GM12874 (cell line): ENCODE measurements at regions not wholly inside any gene's neighbourhood (a gene's known extent, or its start where the extent isn't known, plus 50 kb on each side); places are given as distances from the start of the nearest gene placed in this dataset.

Experiments used
- CTCF ChIP-seq: IDR thresholded peaks from 2 replicates; pipeline ENCODE4 v1.5.1; 2011; ENCODE audit warnings: low read depth, mild to moderate bottlenecking, control low read depth, low read length, moderate library complexity; ENCODE audit not compliant: insufficient read depth

GRCh38 chr10:124159153-124159552, 65.8 kb upstream of the CHST15 start:
- TF ChIP-seq CTCF, result no peak

DNA sequence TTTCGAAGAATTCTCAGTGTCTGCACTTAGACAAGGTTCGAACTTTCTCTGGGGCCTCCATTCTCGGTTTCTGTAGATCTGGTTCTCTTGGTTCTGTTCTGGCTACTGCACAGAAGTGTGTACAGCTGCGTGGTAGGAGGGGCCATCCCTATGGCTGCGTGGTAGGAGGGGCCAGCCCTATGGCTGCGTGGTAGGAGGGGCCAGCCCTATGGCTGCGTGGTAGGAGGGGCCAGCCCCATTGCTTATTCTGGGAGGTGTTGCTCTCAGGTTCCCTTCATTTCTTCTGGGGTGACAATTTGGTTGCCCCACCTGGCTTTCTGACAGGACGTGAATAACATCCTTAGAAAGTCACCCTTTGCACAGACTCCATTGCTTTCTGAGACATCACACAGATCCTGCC, 65.2 kb upstream of the CHST15 start:
- no peak for TF ChIP-seq CTCF

DNA sequence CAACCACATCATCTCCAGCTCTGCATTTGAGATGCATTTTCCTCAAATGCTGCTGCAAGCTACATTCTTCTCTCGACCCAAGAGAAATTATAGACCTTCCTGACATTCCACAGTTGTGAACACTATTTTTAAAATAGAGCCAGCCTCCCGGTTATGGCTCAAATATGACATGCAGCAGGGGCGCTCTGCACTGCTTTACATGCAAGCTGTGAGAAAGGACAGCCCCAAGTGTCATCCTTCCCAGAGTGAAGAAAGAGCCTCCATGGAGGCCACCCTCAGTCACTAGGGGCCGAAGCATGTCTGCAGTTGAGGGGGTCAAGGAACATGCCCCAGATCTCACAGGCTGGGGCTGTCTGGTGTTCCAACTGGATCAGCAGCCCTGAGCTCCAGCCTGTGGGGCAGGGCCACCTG, 63.9 kb upstream of the CHST15 start:
- no peak for TF ChIP-seq CTCF

DNA sequence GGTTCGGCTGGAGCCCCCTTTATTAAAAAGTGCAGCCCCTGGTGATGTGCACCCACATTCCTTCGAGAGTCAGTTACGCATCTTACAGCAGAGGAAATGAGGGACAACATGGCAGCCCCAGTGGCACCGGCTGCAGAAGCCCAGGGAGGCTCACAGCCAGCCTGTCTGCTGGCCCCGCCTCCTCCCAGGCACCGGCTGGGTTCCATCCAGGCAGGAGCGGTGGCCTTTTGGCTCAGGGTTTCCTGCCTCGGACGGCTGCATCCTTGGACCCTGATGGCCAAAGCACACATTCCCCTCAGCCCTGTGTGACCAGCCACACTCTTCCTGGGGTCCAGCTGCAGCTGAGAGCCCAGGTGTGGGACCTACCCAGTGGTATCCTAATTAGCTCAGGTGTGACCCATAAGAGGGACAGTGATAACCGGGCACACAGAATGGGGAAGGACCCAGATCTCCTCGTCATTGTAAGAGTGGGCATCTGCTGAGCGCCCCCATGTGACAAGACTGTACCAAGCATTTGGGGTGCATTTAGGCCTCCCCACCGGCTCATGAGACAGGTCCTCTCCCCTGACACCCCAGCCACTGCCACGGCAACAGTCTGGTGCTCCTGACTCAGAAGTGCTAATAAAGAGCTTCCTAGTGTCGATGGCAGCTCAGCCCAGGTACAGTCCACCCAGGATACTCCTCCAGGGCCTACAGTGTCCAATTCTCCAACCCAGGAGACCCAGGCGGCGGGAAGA, 63.3 kb upstream of the CHST15 start:
- TF ChIP-seq CTCF, result no peak

DNA sequence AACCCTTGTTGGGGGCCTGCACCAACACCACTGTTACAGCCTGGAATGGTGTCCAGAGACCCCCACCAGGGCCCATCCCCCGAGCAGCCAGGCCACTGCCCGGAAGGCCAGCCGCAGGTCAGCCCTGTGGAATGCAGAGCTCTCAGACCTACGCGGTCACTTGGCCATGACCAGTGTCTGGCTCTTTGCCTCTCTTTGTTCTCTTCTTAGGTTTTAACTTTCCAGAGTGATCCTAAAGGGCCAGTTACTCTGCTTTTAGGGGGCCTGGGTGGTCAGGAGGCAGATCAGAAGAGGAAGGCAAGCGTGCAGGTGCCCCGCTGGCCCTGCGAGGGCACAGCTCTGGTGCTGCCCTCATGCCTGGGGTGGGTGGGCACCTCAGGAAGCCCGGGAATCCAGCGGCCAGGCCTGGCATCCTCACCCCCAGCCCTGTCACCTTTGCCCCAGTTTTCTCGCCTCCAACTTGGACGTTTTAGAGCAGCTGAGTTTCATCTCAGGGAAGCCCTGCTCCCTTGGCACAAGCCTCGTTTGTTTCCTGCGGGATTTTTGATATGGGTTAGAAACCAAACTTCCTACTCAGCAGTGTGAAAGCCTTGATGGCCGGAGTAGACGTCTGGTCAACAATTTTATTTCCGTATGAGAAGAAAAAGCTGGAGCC, 62.5 kb upstream of the CHST15 start:
- no peak for TF ChIP-seq CTCF

GRCh38 chr10:124153023-124153826, 59.8 kb upstream of the CHST15 start:
- no peak for TF ChIP-seq CTCF
